ENCODE measurements at regions not wholly inside any gene's neighbourhood (a gene's known extent, or its start where the extent isn't known, plus 50 kb on each side); places are given as distances from the start of the nearest gene placed in this dataset.

- TF ChIP-seq, protein P1, sequence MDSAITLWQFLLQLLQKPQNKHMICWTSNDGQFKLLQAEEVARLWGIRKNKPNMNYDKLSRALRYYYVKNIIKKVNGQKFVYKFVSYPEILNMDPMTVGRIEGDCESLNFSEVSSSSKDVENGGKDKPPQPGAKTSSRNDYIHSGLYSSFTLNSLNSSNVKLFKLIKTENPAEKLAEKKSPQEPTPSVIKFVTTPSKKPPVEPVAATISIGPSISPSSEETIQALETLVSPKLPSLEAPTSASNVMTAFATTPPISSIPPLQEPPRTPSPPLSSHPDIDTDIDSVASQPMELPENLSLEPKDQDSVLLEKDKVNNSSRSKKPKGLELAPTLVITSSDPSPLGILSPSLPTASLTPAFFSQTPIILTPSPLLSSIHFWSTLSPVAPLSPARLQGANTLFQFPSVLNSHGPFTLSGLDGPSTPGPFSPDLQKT (CRISPR knock-in tag; IDR thresholded peaks at IDR 0.05; ENCODE audit: borderline replicate concordance): no peak
- TF ChIP-seq KLF11 (CRISPR knock-in tag; IDR thresholded peaks at IDR 0.05): no peak
- TF ChIP-seq CBFB (CRISPR knock-in tag; IDR thresholded peaks at IDR 0.05): no peak
- TF ChIP-seq MED8 (CRISPR knock-in tag; IDR thresholded peaks at IDR 0.05; ENCODE audit: insufficient replicate concordance): no peak
- TF ChIP-seq NFKB2 (CRISPR knock-in tag; IDR thresholded peaks at IDR 0.05; ENCODE audit: borderline replicate concordance): no peak
- no peak for TF ChIP-seq YEATS2 (CRISPR knock-in tag; IDR thresholded peaks at IDR 0.05; ENCODE audit: borderline replicate concordance)
- TF ChIP-seq MED13 (CRISPR knock-in tag; IDR thresholded peaks at IDR 0.05): no peak
These were observed 203.4 kb upstream of the ZNF507 start (continued) for GRCh38 chr19:32141840-32142511.

DNA sequence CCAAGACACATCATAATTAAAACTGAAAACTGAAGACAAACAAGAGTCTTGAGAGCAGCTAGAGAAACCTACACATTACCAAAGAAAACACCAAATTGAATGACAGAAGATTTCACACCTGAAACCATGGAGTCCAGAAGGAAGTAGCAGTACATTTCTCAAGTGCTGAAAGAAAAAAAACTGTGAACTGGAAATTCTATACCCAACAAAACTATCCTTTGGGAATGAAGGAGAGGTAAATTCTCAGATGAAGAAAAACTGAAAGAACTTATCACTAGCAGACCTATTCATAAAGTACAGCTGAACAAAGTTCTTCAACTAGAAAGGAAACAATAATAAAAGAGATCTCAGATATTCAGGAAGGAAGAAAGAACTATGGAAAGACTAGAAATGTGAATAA lies 198.7 kb upstream of the ZNF507 start:
- FAIRE-seq: no peak
- Histone ChIP-seq H4K20me1 (ENCODE audit: insufficient read depth, low read length) (no peaks in the 10 kb centered on the region), H3K36me3 (replicated peaks in 1 of 2; ENCODE audit: control insufficient read depth in 1 of 2, insufficient read depth in 2 of 2, low read length in 2 of 2) (no peaks in the 10 kb centered on the region), H3K4me3 (replicated peaks in 1 of 3; ENCODE audit: insufficient read depth in 1 of 3, low read depth in 2 of 3, low read length in 3 of 3) (no peak overlapping the region), H3K4me1 (ENCODE audit: insufficient read depth, low read length) (no peaks in the 10 kb centered on the region), H3K9ac (ENCODE audit: insufficient read depth, low read depth, low read length) (no peak overlapping the region), H3K27ac (ENCODE audit: extremely low read length, insufficient read depth, low read length) (no peak overlapping the region), H3K9me3 (ENCODE audit: low read length) (peaks cover 41% of the 10 kb centered on the region), H3K4me2 (ENCODE audit: low read depth, low read length) (no peak overlapping the region), H3K79me2 (ENCODE audit: insufficient read depth, low read length) (no peaks in the 10 kb centered on the region), H3K27me3 (ENCODE audit: control insufficient read depth in 1 of 2, insufficient read depth in 2 of 2, low read length in 2 of 2) (no peaks in the 10 kb centered on the region), H2AFZ (ENCODE audit: low read length) (no peak overlapping the region)
- in situ Hi-C loops (cut with HindIII; ENCODE audit: extremely low pct_ligation_motif_present, low pct_unique_long_range_greater_than_20kb) (no loop called here), intact Hi-C loops (cut with micrococcal nuclease; ENCODE audit: unreplicated experiment) (no loop called here)
- no TSS peak for BruUV-seq (replicated peaks)
- TF ChIP-seq ZNF660 (CRISPR knock-in tag; IDR thresholded peaks at IDR 0.05; ENCODE audit: borderline replicate concordance, low read depth) (no peak), ZFP1 (CRISPR knock-in tag; IDR thresholded peaks at IDR 0.05) (peak; percentile 52; the same call in 1 of the 2 replicates)
- CTCF ChIA-PET (ENCODE audit: low intra/inter-chr PET ratio, low total read pairs): no interaction called here
- no peak for ATAC-seq
- POLR2A ChIA-PET: no interaction called here
- no peak for DNase-seq (ENCODE audit: low spot score)

Measured in HepG2 (cell line).